NOMO-1 (cell line): ENCODE measurements at regions not wholly inside any gene's neighbourhood (a gene's known extent, or its start where the extent isn't known, plus 50 kb on each side); places are given as distances from the start of the nearest gene placed in this dataset.

ENCODE experiments used
- DNase-seq, 2 experiments: peaks; one replicate each; lab custom pipeline; 2025; ENCODE audit not compliant: unreplicated experiment in 2 of 2; lab: John Stamatoyannopoulos, UW

DNA sequence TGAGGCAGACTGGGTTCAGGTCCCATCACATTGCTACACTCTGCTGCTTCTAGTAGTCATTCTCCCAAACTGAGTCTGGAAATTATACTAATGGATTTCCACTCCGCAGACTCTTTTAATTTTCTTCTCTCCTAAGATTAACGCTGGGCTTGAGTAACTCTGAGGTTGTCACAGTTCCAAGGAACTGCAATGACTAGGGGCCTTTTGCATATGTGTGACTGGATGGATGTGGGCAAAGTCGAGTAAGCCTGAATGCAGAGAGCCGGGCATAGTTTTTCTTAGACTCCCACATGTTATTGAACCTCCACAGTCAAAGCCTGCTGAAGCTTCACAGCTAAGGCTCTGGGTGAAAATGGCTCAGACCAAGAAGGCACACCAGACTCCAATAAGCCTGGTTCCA is 160.9 kb upstream of the PROX1 start:
- DNase-seq = no peak

DNA sequence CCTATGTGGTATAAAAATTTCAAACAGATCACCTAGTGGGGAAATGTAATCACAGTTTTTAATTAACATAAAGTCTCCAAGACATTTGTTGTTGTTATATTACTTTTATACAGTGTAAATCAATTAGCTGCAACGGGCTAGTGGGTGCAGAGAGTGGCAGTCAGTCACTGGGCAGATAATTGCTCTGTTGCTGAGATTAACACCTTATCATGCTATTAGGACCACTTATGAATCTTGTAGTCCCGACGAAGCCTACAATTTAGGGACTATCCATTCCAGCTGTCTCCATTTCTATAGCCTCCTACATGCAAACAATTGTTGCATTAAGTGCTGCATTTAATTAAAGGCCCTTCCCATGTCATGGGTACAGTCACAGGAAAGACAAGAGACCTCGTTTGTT is 158.9 kb upstream of the PROX1 start:
- no peak for DNase-seq

DNA sequence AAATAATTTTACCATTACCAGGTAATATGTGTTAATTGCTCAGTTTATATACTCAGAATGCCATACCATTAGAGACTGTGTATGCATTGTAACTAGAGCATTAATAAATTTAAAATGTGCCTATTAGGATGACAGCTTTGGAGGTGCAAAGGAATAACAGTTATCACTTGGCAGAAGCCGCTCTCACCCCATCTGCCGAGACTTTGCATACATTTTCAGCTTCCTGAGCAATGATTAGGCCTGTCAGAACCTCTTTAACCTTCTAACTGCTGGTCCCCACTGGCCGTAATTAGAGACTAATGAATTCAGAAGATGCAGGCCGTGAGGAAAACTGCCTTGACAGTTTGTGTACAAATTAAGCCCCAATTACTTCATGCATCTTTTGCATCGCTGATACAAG is 158.0 kb upstream of the PROX1 start:
- DNase-seq = no peak

DNA sequence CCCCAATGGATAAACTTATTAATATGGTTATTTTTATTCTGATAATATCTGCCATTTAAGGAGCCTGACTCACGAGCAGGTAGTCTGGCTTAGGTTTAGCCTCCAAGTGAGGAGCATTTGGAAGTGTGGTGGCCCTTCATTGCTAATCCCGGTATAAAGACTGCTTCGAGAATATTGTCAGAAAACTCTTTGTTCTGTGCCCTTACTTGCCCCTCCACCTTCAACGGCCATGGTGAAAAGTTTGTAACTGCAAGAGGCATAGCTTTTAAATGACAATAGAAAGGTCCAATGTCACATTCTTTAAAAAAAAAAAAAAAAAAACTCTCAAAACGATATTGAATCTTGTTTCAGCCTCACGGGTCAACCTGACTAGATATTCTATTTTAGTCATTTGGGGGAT is 157.4 kb upstream of the PROX1 start:
- DNase-seq = no peak

DNA sequence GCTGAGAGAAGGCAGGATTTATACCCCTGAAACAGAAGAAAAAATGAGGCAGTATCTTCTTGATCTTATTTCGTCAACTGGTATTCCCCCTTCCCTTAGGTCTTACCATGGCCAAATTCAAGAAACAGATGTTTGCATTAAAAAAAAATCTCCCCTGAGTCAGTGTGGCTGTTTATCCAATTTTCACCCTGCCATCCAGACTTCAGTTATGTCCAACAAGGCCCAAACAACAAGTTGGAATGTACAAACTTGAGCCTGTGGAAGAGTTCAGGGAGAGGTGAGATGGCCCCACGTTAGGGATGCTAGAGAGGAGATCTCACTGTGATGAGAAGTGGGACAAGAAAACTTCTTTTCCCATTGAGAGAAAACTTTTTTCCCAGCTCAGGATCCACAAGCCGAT is 147.2 kb upstream of the PROX1 start:
- no peak for DNase-seq

DNA sequence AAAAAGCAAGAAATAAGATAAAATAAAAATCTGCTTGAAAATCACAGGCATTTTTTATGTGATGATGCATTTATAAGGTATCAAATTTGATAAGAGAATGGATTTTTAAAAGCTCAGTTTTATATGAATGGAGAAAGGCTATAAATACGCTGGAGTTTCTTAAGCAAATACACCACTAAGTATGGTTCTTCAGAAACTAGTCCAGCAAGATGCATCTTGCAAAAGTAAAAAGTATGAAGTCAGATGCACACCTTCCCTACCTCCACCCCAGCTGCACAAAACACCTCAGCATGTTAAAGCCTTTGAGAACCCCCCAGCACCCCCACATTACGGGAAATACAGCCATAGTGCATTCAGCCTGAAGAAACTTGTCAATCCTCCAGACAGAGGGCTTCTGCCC is 143.1 kb upstream of the PROX1 start:
- DNase-seq = no peak

DNA sequence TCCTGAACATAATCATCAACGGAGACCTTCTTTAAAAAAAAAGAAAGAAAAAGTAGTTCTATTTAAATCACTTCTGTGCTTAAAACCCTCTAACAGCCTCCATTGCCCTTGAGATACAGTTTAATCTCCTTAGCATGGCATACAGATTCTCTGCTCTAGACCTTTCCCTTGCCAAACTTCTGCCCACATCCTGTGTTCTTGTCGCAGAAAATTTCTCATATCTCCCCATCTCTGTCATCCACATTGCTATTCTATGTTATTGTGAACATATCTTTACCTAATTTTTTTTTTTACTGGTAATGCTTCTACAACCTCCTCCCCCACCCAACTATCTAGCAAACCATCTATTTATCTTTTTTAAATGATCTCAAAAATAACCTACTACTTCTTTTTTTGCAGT is 135.7 kb upstream of the PROX1 start:
- no peak for DNase-seq

DNA sequence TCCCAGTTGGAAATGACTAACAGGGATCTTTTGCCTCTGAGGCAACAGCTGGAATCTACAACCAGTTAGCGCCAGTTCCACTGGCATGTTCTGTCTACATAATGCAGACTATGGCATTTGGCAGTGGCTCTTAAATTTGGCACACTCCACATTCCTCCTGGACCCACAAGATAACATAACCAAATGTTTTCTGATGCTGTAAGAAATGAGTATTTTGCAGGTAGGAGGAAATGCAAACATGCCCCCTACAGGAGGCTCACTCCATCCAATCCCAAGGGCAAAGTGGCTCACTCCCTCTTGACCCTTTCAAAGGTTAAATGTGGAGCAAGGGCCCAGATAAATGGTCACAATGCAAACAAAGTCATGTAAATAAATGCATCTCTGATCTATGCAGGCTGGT is 129.2 kb upstream of the PROX1 start:
- no peak for DNase-seq

DNA sequence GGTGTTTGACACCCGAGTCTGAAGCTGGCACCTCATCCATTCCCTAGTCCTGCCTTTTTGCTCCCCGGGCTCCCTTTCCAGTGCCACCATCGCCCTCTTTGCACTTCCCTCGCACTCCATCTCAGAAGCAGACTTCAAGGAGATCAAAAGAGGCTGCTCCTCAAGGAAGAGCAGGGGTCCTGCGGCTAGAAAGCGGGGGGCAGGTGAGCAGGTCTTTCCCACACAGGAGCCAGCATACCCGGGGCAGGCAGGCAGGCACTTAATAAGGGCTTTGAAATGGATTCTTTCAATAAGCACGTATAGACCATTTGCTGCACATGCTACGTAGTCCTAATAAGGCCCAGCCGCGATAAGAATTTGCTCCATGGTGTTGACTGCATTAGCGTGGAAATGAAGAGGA is 125.9 kb upstream of the PROX1 start:
- no peak for DNase-seq

DNA sequence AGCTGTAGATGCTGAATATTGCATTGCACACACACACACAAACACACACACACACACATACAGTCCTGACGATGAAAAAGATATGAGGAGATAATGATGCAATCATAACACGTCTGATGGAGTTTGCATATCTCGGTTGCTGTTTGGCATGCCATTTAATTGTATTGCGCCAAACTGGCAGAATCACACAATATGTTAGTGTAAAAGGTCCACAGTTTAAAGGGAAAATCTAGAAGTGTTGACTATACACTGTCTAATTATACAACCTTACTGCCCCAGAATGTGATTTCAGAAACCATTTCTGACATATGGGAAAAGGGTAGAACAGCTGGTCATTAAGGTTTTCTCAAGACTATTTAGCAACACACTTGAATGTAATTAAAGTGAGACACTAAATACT is 123.7 kb upstream of the PROX1 start:
- no peak for DNase-seq

DNA sequence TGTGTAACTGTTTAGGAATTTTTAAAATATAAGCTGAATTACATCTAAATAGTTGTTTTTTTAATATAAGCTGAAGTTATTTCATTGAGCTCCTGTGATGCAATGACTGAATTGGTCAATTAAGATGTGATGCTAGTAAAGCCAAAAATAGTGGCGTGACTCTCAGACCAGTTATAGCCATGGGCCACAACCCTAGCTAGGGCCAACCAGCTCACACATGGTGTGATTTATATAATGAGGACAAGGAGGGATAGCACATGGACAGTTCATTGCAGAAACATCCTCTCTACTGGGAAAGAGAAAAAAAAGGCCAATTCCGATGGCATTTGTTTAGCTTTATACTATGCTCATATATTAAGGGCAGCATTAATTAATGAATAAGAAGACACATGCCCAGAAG is 119.3 kb upstream of the PROX1 start:
- no peak for DNase-seq

DNA sequence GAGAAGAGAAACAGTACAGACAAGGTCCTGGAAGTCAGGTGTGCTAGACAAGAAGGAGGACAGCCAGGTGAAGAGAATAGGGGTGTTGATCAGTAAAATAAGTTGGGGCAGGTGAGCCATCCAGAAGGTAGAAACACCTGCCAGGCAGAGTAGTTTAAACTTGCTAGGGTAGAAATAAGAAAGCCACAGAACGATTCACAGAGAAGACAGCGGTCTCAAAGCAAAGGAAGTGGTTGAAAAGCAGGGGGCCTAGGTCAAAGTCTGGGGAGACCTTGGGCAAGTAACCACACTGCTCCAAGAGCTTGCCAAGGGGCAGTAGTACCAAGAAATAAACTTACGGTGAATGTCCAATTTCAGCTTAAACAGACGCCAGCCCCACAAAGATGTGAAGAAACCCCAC is 116.6 kb upstream of the PROX1 start:
- no peak for DNase-seq

DNA sequence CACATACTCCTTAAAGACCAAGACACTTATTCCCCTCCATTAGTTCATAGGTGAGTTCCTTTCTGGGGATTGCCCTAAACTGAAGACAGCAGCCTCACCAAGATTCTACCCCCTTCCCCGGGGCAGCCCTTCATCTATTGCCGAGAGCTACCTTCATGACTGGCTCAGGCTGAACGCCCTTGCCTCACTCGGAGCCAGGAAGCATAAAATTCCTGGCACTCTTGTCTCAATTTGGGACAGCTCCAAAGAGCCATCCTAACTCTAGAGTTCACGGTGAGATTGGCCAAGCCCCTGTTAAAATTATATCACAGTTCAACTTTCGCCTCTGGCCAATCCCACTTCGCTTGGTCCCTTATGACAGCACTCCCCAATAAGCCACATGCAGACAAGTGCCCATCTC is 113.0 kb upstream of the PROX1 start:
- DNase-seq = no peak

DNA sequence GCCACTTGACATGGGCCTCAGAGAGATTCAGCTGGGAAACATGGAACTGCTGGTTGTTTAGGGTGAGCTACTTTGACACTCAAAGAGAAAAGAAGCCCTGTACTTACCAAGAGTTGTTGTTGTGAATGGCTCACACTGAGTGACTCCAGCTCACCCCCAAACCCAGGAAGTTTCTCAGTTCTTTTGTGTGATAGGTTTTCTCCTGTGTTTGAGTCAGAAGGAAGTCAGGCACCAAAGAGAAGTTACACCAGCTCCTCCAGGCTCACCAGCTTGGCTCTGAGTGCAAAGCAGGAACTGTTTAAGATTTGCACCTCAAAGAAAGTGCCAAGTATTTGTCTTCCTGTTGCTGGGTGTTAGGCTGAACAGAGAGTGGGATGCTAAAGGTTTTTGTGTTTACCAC is 111.2 kb upstream of the PROX1 start:
- no peak for DNase-seq

DNA sequence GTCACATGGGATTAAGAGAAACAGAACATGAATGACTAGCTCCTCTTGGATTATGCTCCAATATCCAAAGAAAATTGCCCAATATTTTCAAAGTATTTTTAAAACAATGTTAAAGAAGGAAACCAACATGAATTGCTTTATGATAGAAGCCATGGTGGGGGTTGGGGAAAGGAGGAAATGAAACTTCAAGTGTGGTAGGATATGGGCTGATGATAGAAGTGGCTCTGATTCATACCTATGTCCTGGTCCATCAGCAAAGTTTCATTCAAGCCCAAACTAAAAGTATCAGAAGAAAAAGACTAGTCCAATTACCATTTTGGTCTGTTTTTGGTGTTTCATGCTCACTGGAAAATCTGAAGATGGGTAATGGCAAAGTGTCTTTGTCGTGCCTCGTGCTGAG is 104.2 kb upstream of the PROX1 start:
- DNase-seq = peak in 1 of 2 experiments; percentile 21

DNA sequence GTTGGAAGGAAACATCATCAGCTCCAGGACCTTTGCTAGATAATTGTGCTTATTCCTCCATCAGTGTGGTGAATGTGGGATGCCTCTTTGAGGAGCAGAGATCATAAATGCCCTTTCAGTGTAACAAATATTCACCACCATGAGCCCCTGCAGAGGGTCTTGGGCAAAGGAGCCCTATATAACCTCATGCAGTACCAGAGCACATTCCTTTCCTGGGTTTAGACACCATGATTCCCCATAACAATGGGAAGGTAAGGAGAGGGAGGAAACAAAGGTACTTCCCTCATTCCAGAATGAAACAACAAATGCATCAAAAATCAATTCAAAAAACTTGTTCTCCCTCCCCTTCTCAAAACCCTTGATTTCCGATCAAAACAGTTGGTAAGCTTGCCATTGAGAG is 103.4 kb upstream of the PROX1 start:
- no peak for DNase-seq

DNA sequence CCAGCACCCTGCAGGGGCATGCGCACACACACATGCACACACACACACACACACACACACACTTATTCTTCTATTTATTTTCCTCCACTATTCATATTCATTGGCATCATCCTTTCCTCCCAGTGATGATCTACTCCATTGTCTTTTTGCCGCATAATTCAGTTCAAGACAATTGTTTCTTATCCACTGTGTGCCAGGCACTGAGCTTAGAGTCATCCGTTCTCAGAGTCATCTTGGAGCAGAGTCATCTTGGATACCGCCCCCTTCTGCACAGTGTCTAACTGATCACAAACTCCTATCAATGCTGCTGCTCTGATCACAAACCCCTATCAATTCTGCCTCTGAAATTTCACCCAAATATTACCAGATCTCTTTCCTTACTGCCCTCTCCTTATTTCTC is 102.8 kb upstream of the PROX1 start:
- no peak for DNase-seq

DNA sequence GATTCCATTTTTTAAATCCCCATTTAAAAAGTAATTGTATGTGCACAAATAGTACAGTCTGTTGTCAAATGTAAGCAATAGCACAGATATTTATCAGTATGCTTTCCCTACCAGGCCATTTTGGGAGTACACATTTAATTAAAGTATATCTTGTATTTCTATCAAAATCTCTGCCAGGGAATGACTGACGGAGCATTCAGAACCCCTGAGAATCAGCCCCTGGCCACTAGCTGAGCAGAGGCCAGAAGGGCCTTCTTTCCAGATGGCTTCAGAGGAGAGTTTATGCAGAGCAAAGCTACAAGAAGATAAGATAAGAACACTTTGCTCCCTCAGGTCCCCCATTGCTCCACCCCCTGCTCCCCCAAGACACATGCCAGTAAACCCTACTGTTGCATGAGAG is 99.9 kb upstream of the PROX1 start:
- DNase-seq = no peak

DNA sequence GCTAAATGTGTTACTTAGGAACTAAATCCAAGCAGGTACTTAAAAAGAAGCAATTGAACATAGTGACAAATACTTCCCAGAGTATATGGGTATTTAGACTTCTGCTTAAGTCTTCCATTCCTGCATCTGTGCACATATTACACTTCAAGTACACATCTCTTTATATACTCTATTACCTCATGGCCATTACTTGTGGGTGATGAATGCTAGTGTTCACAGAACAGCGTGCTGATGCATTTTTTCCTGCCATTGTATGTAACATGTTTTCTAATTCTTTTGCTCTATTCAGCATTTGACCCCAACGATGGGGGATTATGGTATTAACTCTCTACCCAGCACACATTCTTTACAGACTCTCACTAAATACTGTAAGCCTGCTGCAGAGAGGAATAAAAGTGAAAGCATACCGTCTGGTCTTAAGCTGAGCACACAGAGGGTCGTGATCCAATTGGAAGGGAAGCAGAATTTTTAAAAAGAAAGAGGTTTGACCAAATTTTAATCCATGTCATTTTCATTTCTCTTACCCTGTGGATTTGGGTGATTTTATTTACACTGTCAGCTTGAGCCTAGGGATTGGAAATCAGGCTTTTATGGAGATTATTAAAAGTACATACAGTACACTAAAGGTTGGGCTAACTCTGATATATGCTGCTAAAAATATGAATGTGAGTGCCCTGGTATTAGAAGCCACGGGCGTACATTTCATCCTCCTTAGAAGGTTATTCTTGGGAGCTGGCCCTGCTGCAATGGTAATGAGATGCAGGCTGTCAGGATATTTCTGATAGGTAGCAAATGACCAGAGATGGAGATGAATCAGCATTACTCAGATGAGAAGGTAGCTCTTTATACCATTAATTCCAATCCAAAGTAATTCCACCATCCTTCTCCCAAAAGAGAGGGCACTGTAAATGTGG is 95.5 kb upstream of the PROX1 start:
- DNase-seq = no peak

DNA sequence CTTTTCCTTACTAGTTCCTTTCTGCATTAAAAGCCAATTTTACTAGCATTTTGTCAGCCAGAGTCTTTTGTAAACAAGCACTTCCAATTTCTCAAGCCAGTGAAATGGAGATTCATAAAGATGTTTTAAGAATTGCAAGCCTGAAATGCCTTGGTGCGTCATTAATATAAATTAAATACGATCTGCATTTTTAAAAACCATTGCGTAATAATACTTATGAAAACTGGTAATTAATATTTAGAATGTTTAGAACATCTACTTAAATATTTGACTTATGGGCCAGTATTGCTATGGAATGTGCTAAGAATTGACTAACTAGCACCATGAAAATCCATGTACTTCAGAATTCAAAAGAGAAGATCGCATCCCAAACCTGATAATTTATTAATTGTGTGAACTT is 89.1 kb upstream of the PROX1 start:
- no peak for DNase-seq

DNA sequence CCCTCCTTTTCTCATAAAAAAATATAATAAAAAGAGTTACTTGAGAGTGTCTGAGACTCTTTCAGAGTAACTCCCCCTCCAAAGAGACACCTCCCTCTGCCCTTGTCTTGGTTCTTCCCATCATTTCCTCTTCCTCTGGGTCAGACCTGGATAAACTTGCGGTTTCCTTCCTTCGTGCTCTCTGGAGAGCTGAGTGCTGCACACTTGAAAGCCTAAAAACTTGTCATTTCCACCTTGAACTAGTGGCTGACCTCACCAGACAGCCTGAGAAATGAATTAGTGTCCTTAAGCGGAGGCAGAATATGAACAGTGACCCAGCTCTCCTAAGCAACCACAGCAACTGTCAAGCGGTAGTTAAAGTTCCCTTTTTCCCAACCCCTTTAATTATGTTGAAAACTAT is 88.4 kb upstream of the PROX1 start:
- peak in 1 of 2 experiments; percentile 37 for DNase-seq

DNA sequence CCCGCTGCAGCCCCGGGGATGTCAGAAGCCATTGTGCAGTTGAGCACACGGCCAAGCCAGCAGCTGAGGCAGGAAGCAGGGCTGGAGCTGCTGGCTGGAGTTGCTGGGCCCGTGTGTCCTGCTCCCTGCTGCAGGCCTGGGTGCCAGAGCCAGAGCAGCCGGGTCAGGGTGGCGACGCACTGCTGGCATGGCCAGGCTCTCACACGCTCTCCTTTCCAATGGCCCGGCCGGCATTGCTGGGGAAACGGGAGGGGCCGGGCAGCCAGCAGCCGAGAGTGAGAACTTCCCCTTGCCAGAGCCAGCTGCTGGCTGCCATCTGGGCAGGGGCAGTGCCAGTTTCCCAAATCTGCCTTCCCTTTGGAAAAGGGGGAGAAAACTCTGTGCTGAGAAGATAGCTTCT is 82.4 kb upstream of the PROX1 start:
- DNase-seq = no peak

DNA sequence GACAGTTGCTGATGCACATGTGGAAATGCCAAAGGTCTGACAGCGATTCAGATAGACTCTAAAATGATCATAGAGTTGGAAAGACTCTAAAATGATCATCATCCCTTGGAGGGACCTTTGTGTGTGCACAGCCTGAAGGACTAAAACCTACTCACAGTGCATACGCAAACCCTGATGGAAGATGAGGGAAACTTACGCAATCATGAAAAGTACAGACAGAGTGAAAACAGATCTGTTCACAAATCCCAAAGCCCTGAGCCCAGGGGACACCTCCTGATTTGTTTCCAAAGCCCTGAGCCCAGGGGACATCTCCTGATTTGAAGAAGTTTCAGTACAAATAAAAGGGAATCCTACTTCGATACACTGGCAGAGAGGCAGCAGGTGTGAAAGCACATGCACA is 79.3 kb upstream of the PROX1 start:
- DNase-seq = no peak
